Endothelial cell of umbilical vein (primary cell): ENCODE measurements at regions not wholly inside any gene's neighbourhood (a gene's known extent, or its start where the extent isn't known, plus 50 kb on each side); places are given as distances from the start of the nearest gene placed in this dataset.

Experiments used
- BruUV-seq: library from RNA; stranded (reverse); fragments of 400-500 nt; replicated peaks from 2 replicates; lab custom pipeline; 2021; lab: Mats Ljungman, UMichigan
- CTCF ChIA-PET: fragments of 300-600, 350-600 bp; sonication (Branson Sonifier 250); formaldehyde crosslinking; loops from one replicate; lab custom pipeline; 2021; ENCODE audit warnings: antibody characterized with exemption, inconsistent platforms; lab: Charles Lee
- POLR2A ChIA-PET: fragments of 300-600, 350-600 bp; sonication (Branson Sonifier 250); formaldehyde crosslinking; loops from one replicate; lab custom pipeline; 2021; ENCODE audit warnings: antibody characterized with exemption, inconsistent platforms; lab: Charles Lee
- DNase-seq: peaks from one replicate; pipeline ENCODE4 v3.0.0-alpha.2; 2011; ENCODE audit warnings: low read depth, low spot score
- FAIRE-seq: peaks from 2 replicates; lab custom pipeline; 2011; peaks lifted over from hg19 to GRCh38; lab: Jason Lieb, UNC
- H2AFZ ChIP-seq: 2 replicates; pipeline ENCODE4 v1.6.0; 2012; ENCODE audit warnings: low read depth, low read length, control low read depth, inconsistent platforms
- H3K27ac ChIP-seq: 2 replicates; pipeline ENCODE4 v1.5.1; 2011; ENCODE audit warnings: low read depth, mild to moderate bottlenecking, control low read depth, low read length, moderate library complexity; ENCODE audit not compliant: insufficient read depth
- H3K27me3 ChIP-seq, 2 experiments: 2 replicates each; pipeline versions ENCODE4 v1.6.0 to v1.6.1; 2011; ENCODE audit warnings: low read length in 2 of 2, mixed read lengths in 1 of 2; ENCODE audit not compliant: control insufficient read depth in 2 of 2, insufficient read depth in 2 of 2
- H3K36me3 ChIP-seq, 2 experiments: 2 replicates in 1 of 2; 3 replicates in 1 of 2; pipeline ENCODE4 v1.5.1; 2011; ENCODE audit warnings: low read length in 2 of 2, mild to moderate bottlenecking in 1 of 2, moderate library complexity in 1 of 2; ENCODE audit not compliant: control insufficient read depth in 2 of 2, insufficient read depth in 2 of 2; ENCODE audit errors: extremely low read depth in 1 of 2
- H3K4me1 ChIP-seq: 3 replicates; pipeline ENCODE4 v1.5.1; 2011; ENCODE audit warnings: mild to moderate bottlenecking, low read length; ENCODE audit not compliant: control insufficient read depth, insufficient read depth; ENCODE audit errors: extremely low read depth
- H3K4me2 ChIP-seq: 2 replicates; pipeline ENCODE4 v1.6.1; 2011; ENCODE audit warnings: low read length, control low read depth, mixed read lengths; ENCODE audit not compliant: insufficient read depth
- H3K4me3 ChIP-seq, 3 experiments: fragments of 200-600 bp in 1 of 3; sonication (generic), shearing (Covaris generic) in 1 of 3; replicated peaks in 1 of 3; 2 replicates each; pipeline ENCODE4 v1.5.1; 2011 to 2016; ENCODE audit warnings: control low read depth in 3 of 3, low read length in 3 of 3, mild to moderate bottlenecking in 2 of 3, inconsistent platforms in 1 of 3, low read depth in 1 of 3, moderate library complexity in 1 of 3; ENCODE audit not compliant: insufficient read depth in 1 of 3
- H3K79me2 ChIP-seq: 2 replicates; pipeline ENCODE4 v1.6.0; 2012; ENCODE audit warnings: low read length, inconsistent platforms; ENCODE audit not compliant: control insufficient read depth, insufficient read depth
- H3K9ac ChIP-seq: replicated peaks from 2 replicates; pipeline ENCODE3; 2011; ENCODE audit warnings: low read length, control low read depth; ENCODE audit not compliant: insufficient read depth; ENCODE audit errors: extremely low read depth
- H3K9me1 ChIP-seq: replicated peaks from 3 replicates; pipeline ENCODE4 v1.6.0; 2011; ENCODE audit warnings: mild to moderate bottlenecking, low read length; ENCODE audit not compliant: control insufficient read depth, insufficient read depth; ENCODE audit errors: extremely low read depth
- H3K9me3 ChIP-seq: replicated peaks from 2 replicates; pipeline ENCODE4 v1.5.1; 2012; ENCODE audit warnings: low read length, inconsistent platforms; ENCODE audit not compliant: control insufficient read depth, insufficient read depth
- H4K20me1 ChIP-seq: replicated peaks from 2 replicates; pipeline ENCODE3; 2011; ENCODE audit warnings: mild to moderate bottlenecking, low read length; ENCODE audit not compliant: control insufficient read depth, insufficient read depth; ENCODE audit errors: extremely low read depth
- CTCF ChIP-seq, 2 donors: IDR thresholded peaks; 1 replicate in 1 of 2; 2 replicates in 1 of 2; pipeline ENCODE4 v1.5.1; 2011; ENCODE audit warnings: low read length in 2 of 2, mild to moderate bottlenecking in 2 of 2, moderate library complexity in 2 of 2, control low read depth in 1 of 2, inconsistent platforms in 1 of 2, low read depth in 1 of 2; ENCODE audit not compliant: insufficient read depth in 1 of 2; ENCODE audit errors: extremely low read depth in 1 of 2
- EZH2 ChIP-seq: IDR thresholded peaks from 2 replicates; pipeline ENCODE4 v1.6.1; 2012; ENCODE audit warnings: borderline replicate concordance, low read depth, mild to moderate bottlenecking, moderate library complexity, low read length, inconsistent platforms; ENCODE audit not compliant: severe bottlenecking
- FOS ChIP-seq: IDR thresholded peaks from 2 replicates; pipeline ENCODE4 v1.6.1; 2011; ENCODE audit warnings: mild to moderate bottlenecking, low read length, moderate library complexity, borderline replicate concordance; ENCODE audit not compliant: insufficient read depth
- GATA2 ChIP-seq: IDR thresholded peaks from 2 replicates; pipeline ENCODE4 v1.7.0; 2011; ENCODE audit warnings: low read depth, mild to moderate bottlenecking, moderate library complexity, mixed read lengths, low read length; ENCODE audit not compliant: insufficient read length, insufficient read depth
- JUN ChIP-seq: IDR thresholded peaks from 2 replicates; pipeline ENCODE4 v1.6.1; 2011; ENCODE audit warnings: borderline replicate concordance, low read depth; ENCODE audit not compliant: insufficient read length, insufficient read depth
- MAX ChIP-seq: IDR thresholded peaks from 2 replicates; pipeline ENCODE4 v1.6.1; 2011; ENCODE audit not compliant: insufficient read depth, insufficient read length
- MYC ChIP-seq: IDR thresholded peaks from one replicate; pipeline ENCODE4 v1.6.1; 2011; ENCODE audit warnings: mild to moderate bottlenecking, low read depth, low read length
- POLR2AphosphoS5 ChIP-seq: IDR thresholded peaks from 2 replicates; pipeline ENCODE4 v1.6.1; 2012; ENCODE audit warnings: low read depth, mild to moderate bottlenecking, control low read depth, low read length, moderate library complexity; ENCODE audit not compliant: insufficient read depth
- dilution Hi-C: fragments of 300-500 bp; cut with MboI; formaldehyde crosslinking; loops from one replicate; pipeline ENCODE4 v1.15.0; 2019; ENCODE audit warnings: low sequenced_read_pairs; ENCODE audit not compliant: extremely low pct_ligation_motif_present
- intact Hi-C: fragments of 100-400 bp; cut with micrococcal nuclease; formaldehyde crosslinking; loops from one replicate; pipeline ENCODE4 v1.10.0; 2022

GRCh38 chr10:47231414-47231813, 68.6 kb upstream of the GDF10 start:
- intact Hi-C loops (no loop called here), dilution Hi-C loops (no loop called here)
- FAIRE-seq = no peak
- no peak overlapping the region for H3K27ac ChIP-seq
- no peak overlapping the region for H3K9ac ChIP-seq
- ChIA-PET POLR2A (no interaction called here), CTCF (no interaction called here)
- H4K20me1 ChIP-seq = no peaks in the 10 kb centered on the region
- no peak for DNase-seq
- H3K4me3 ChIP-seq = no peak overlapping the region
- H2AFZ ChIP-seq = no peak overlapping the region
- H3K36me3 ChIP-seq = no peaks in the 10 kb centered on the region
- no peaks in the 10 kb centered on the region for H3K9me1 ChIP-seq
- TF ChIP-seq MYC (no peak), FOS (no peak), CTCF (IDR thresholded peaks at IDR 0.05; ENCODE audit: extremely low read depth in 1 of 2, insufficient read depth in 1 of 2, low read depth in 1 of 2, low read length in 2 of 2) (no peak), POLR2AphosphoS5 (no peak), EZH2 (no peak), GATA2 (no peak), MAX (no peak), JUN (no peak)
- no peak overlapping the region for H3K4me2 ChIP-seq
- H3K27me3 ChIP-seq = no peaks in the 10 kb centered on the region
- no TSS peak for BruUV-seq
- H3K79me2 ChIP-seq = no peaks in the 10 kb centered on the region
- no peaks in the 10 kb centered on the region for H3K4me1 ChIP-seq
- H3K9me3 ChIP-seq = no peaks in the 10 kb centered on the region
